ENCODE measurements at regions not wholly inside any gene's neighbourhood (a gene's known extent, or its start where the extent isn't known, plus 50 kb on each side); places are given as distances from the start of the nearest gene placed in this dataset.

- ChIA-PET POLR2A (no interaction called here), CTCF (ENCODE audit: low intra/inter-chr PET ratio) (no interaction called here)
- ATAC-seq = no peak
- Histone ChIP-seq H3K9me1 (ENCODE audit: control insufficient read depth, insufficient read depth, low read length) (no peaks in the 10 kb centered on the region), H3K27ac (ENCODE audit: extremely low read depth, low read depth, low read length) (no peak overlapping the region), H3K79me2 (ENCODE audit: control insufficient read depth, insufficient read depth, low read length) (no peaks in the 10 kb centered on the region), H3K9ac (ENCODE audit: insufficient read depth in 1 of 2, low read depth in 2 of 2, low read length in 2 of 2) (no peak overlapping the region), H3K4me1 (replicated peaks in 1 of 2; ENCODE audit: control insufficient read depth in 2 of 2, insufficient read depth in 2 of 2, low read length in 2 of 2) (no peaks in the 10 kb centered on the region), H3K9me3 (replicated peaks; ENCODE audit: control insufficient read depth, insufficient read depth, low read depth, low read length) (no peaks in the 10 kb centered on the region), H4K20me1 (replicated peaks; ENCODE audit: control insufficient read depth, insufficient read depth, low read length) (no peaks in the 10 kb centered on the region), H3K36me3 (ENCODE audit: control insufficient read depth, insufficient read depth, low read length) (no peaks in the 10 kb centered on the region), H3K4me2 (ENCODE audit: insufficient read depth, low read length) (no peak overlapping the region), H2AFZ (ENCODE audit: low read depth, low read length) (no peak overlapping the region), H3K27me3 (ENCODE audit: control insufficient read depth in 2 of 2, insufficient read depth in 2 of 2, low read length in 2 of 2) (no peaks in the 10 kb centered on the region), H3K4me3 (no peak overlapping the region)
- no TSS peak for BruUV-seq (replicated peaks)
- TF ChIP-seq NR2C1 (IDR thresholded peaks at IDR 0.05) (no peak), NR2C1 (tag; IDR thresholded peaks at IDR 0.05) (no peak), ZNF165 (CRISPR knock-in tag; IDR thresholded peaks at IDR 0.05; ENCODE audit: borderline replicate concordance) (no peak), TAF15 (IDR thresholded peaks at IDR 0.05; ENCODE audit: low read depth, low read length) (no peak), MCM7 (IDR thresholded peaks at IDR 0.05) (no peak), ZNF175 (CRISPR knock-in tag; IDR thresholded peaks at IDR 0.05; ENCODE audit: low read depth) (no peak), ZNF24 (IDR thresholded peaks at IDR 0.05) (no peak), KDM1A (IDR thresholded peaks at IDR 0.05) (no peak), ATF1 (CRISPR knock-in tag; IDR thresholded peaks at IDR 0.05) (no peak), ATF1 (tag; IDR thresholded peaks at IDR 0.05) (no peak), MAX (CRISPR knock-in tag; IDR thresholded peaks at IDR 0.05) (no peak)
- TF ChIP-seq, protein P1, sequence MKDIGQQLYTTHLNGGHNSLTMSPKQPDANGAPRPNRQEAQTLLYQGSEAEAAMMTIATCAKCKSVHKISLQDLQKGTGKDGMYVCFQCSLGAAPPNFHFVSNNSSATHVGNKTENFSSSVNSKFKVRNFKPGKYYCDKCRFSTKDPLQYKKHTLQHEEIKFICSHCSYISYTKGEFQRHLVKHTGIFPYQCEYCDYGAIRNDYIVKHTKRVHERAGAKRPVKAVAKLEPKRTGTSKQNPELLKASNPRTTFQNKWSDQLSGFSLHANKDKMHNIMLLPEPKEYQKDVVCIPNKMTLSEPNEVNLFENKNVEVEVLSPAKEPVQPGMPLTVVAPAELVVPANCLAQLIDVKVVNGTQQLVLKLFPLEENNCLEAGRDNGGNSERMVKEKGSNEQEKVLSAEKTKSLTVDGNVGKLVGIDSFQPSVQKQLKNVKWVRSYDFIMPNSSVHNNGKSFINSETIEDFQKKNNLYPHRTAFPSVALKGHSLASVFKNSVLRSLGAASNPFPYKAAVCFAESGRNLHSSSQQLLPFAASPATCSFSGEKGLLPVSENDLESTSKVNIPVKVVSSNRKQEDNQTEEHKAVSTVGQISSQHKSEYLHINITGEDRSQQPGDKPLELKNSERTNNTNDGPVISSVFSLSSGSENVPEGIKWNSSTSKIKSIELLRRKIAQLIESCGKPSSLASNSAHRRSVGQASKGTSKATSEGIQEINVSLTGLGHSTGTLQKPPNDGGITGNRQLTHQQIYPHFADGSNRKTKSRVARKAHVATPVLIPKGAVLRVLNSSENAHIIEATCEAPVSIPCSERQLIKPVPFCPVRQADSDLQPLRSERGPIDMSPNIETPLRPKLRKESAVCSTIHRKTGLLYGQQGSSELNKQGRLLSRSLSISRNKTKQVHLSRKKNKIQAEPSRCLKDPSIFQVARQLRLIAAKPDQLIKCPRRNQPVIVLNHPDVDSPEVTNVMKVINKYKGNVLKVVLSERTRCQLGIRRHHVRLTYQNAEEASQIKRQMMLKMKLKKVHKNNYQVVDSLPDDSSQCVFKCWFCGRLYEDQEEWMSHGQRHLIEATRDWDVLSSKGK (CRISPR knock-in tag; IDR thresholded peaks at IDR 0.05) = no peak
- intact Hi-C loops (cut with micrococcal nuclease) (no loop called here), in situ Hi-C loops (cut with MboI) (no loop called here)
- no peak for DNase-seq (ENCODE audit: extremely low read depth in 1 of 4, low spot score in 3 of 4)
- no peak for FAIRE-seq
Measured at GRCh38 chr5:124072570-124072969, 560.6 kb downstream of the CSNK1G3 start.

All from K562 (cell line).